ENCODE measurements at regions not wholly inside any gene's neighbourhood (a gene's known extent, or its start where the extent isn't known, plus 50 kb on each side); places are given as distances from the start of the nearest gene placed in this dataset.

DNA sequence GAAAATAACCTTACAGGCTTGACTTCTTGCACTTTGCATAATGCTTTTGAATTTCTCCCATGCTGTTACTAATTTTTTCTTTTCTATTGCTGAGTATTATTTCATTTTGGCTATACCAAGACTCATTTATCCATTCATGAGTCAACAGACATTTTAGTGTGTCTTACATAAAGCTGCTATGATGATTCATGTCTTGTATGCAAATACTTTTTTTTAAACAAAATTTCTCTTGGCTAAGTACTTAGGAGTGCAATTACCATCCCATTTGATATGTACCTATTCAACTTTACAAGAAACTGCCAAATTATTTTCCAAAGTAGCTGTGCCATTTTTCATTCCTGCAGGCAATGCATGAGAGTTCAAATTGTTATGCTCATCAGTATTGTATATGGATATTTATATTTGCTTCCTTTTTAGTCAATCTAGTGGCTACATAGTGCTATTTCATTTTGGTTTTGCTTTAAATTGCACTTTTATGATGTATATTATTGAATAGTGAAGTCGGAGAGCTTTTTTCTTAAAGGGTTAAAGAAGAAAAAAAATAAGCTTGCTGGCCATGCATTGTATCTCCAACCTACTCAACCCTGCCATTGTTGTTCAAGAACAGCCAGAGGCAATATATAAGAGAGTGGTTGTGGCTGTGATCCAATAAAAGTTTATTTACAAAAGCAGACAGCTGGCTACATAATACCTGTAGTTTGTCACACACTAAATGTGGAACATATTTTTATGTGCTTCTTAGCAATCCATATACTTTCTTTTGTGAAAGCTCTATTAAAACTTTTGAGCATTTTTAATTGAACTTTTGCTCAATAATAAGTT lies 862.8 kb downstream of the KCNT2 start:
- no peaks in the 10 kb centered on the region for H4K20me1 ChIP-seq (ENCODE audit: insufficient read depth, low read length)
- TF ChIP-seq CTCF (IDR thresholded peaks at IDR 0.05; ENCODE audit: borderline replicate concordance, extremely low read depth, low read length, poor library complexity, severe bottlenecking), result no peak
- no peak for DNase-seq
- H3K4me1 ChIP-seq (ENCODE audit: insufficient read depth, low read length), result no peaks in the 10 kb centered on the region
- H3K4me3 ChIP-seq (ENCODE audit: low read depth in 1 of 2, low read length in 2 of 2), result no peak overlapping the region
- no peak overlapping the region for H3K4me2 ChIP-seq (ENCODE audit: insufficient read depth, low read length)
- no peaks in the 10 kb centered on the region for H3K79me2 ChIP-seq (ENCODE audit: insufficient read depth, low read length)
- H3K27me3 ChIP-seq (ENCODE audit: insufficient read depth, low read length, poor library complexity), result no peaks in the 10 kb centered on the region
- H3K9me3 ChIP-seq (ENCODE audit: insufficient read depth, low read length, severe bottlenecking), result peaks cover 5% of the 10 kb centered on the region
- ATAC-seq (ENCODE audit: insufficient read depth, low read depth), result no peak
- no peaks in the 10 kb centered on the region for H3K36me3 ChIP-seq (ENCODE audit: insufficient read depth, low read length)
- no peak overlapping the region for H2AFZ ChIP-seq (ENCODE audit: low read depth, low read length)
- H3K9ac ChIP-seq (ENCODE audit: low read depth, low read length), result no peak overlapping the region
- no peak overlapping the region for H3K27ac ChIP-seq (ENCODE audit: low read length)

DNA sequence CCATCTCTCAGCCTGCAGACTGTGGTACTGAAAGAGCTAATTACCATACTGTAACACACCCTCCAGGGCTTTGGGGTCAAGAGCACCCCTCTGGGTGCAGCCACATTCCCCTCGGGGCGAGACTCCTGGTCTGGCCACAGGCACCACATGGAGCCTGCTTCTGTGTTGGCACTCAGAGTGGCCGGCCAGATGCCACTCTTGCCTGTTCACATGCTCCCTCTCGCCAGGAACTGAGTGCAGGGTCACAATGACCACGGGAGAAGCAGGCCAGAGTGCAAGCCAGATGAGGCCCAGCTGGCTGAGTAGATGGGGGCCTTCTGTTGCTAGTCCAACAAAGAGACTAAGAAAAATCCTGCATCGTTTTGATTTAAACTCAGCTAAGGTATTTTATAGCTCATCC lies 864.0 kb downstream of the KCNT2 start:
- H3K9ac ChIP-seq (ENCODE audit: low read depth, low read length), result no peak overlapping the region
- H3K4me1 ChIP-seq (ENCODE audit: insufficient read depth, low read length), result no peaks in the 10 kb centered on the region
- no peaks in the 10 kb centered on the region for H3K27me3 ChIP-seq (ENCODE audit: insufficient read depth, low read length, poor library complexity)
- H3K9me3 ChIP-seq (ENCODE audit: insufficient read depth, low read length, severe bottlenecking), result peaks cover 5% of the 10 kb centered on the region
- no peak overlapping the region for H3K4me3 ChIP-seq (ENCODE audit: low read depth in 1 of 2, low read length in 2 of 2)
- no peaks in the 10 kb centered on the region for H3K79me2 ChIP-seq (ENCODE audit: insufficient read depth, low read length)
- TF ChIP-seq CTCF (IDR thresholded peaks at IDR 0.05; ENCODE audit: borderline replicate concordance, extremely low read depth, low read length, poor library complexity, severe bottlenecking) (no peak), EZH2 (IDR thresholded peaks at IDR 0.05; ENCODE audit: borderline replicate concordance, low read depth, low read length, severe bottlenecking) (no peak)
- no peak overlapping the region for H2AFZ ChIP-seq (ENCODE audit: low read depth, low read length)
- H4K20me1 ChIP-seq (ENCODE audit: insufficient read depth, low read length), result no peaks in the 10 kb centered on the region
- H3K27ac ChIP-seq (ENCODE audit: low read length), result no peak overlapping the region
- ATAC-seq (ENCODE audit: insufficient read depth, low read depth) (no peak), DNase-seq (no peak)
- no peak overlapping the region for H3K4me2 ChIP-seq (ENCODE audit: insufficient read depth, low read length)
- no peaks in the 10 kb centered on the region for H3K36me3 ChIP-seq (ENCODE audit: insufficient read depth, low read length)

- Histone ChIP-seq H3K36me3 (ENCODE audit: insufficient read depth, low read length) (no peaks in the 10 kb centered on the region), H4K20me1 (ENCODE audit: insufficient read depth, low read length) (no peaks in the 10 kb centered on the region), H3K27me3 (ENCODE audit: insufficient read depth, low read length, poor library complexity) (no peaks in the 10 kb centered on the region), H3K4me2 (ENCODE audit: insufficient read depth, low read length) (no peak overlapping the region), H3K4me1 (ENCODE audit: insufficient read depth, low read length) (no peaks in the 10 kb centered on the region), H2AFZ (ENCODE audit: low read depth, low read length) (no peak overlapping the region), H3K27ac (ENCODE audit: low read length) (no peak overlapping the region), H3K9me3 (ENCODE audit: insufficient read depth, low read length, severe bottlenecking) (peaks cover 5% of the 10 kb centered on the region), H3K4me3 (ENCODE audit: low read depth in 1 of 2, low read length in 2 of 2) (no peak overlapping the region), H3K79me2 (ENCODE audit: insufficient read depth, low read length) (no peaks in the 10 kb centered on the region), H3K9ac (ENCODE audit: low read depth, low read length) (no peak overlapping the region)
- DNase-seq, result no peak
- ATAC-seq (ENCODE audit: insufficient read depth, low read depth), result no peak
- TF ChIP-seq EZH2 (IDR thresholded peaks at IDR 0.05; ENCODE audit: borderline replicate concordance, low read depth, low read length, severe bottlenecking) (no peak), CTCF (IDR thresholded peaks at IDR 0.05; ENCODE audit: borderline replicate concordance, extremely low read depth, low read length, poor library complexity, severe bottlenecking) (no peak)
Observed at GRCh38 chr1:195740862-195741261, 867.4 kb downstream of the KCNT2 start.
